RWPE1 (cell line): ENCODE measurements at regions not wholly inside any gene's neighbourhood (a gene's known extent, or its start where the extent isn't known, plus 50 kb on each side); places are given as distances from the start of the nearest gene placed in this dataset.

ENCODE experiments used
- CTCF ChIA-PET: fragments of 350-600 bp; sonication (Branson Sonifier 250); formaldehyde crosslinking; extraction: SDS; loops from one replicate; lab custom pipeline; 2021; lab: Yijun Ruan, JAX
- POLR2A ChIA-PET: fragments of 400-600 bp; formaldehyde crosslinking; extraction: SDS; loops from one replicate; lab custom pipeline; 2020; ENCODE audit warnings: antibody characterized with exemption; ENCODE audit not compliant: low non-redundant PET; lab: Yijun Ruan, JAX
- DNase-seq: peaks from one replicate; pipeline ENCODE4 v3.0.0; 2012; ENCODE audit warnings: low spot score
- H3K27ac ChIP-seq: fragments of 450-650 bp; 2 replicates; pipeline ENCODE4 v1.5.1; 2017
- TF ChIP-seq, protein P1 (sequence below): fragments of 450-650 bp; conservative IDR thresholded peaks from 2 replicates; pipeline ENCODE4 v1.5.1; 2017; ENCODE audit warnings: low read depth, mild to moderate bottlenecking

GRCh38 chr9:72431036-72431435, 66.0 kb upstream of the ZFAND5 start:
- H3K27ac ChIP-seq, result no peak overlapping the region
- TF ChIP-seq, protein P1, sequence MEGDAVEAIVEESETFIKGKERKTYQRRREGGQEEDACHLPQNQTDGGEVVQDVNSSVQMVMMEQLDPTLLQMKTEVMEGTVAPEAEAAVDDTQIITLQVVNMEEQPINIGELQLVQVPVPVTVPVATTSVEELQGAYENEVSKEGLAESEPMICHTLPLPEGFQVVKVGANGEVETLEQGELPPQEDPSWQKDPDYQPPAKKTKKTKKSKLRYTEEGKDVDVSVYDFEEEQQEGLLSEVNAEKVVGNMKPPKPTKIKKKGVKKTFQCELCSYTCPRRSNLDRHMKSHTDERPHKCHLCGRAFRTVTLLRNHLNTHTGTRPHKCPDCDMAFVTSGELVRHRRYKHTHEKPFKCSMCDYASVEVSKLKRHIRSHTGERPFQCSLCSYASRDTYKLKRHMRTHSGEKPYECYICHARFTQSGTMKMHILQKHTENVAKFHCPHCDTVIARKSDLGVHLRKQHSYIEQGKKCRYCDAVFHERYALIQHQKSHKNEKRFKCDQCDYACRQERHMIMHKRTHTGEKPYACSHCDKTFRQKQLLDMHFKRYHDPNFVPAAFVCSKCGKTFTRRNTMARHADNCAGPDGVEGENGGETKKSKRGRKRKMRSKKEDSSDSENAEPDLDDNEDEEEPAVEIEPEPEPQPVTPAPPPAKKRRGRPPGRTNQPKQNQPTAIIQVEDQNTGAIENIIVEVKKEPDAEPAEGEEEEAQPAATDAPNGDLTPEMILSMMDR, result no peak
- DNase-seq, result no peak
- CTCF ChIA-PET, result interaction anchor here (0.6 kb wide), 1 partner anchor 99 kb away, joined by 4 read pairs; no protein-coding TSS in a partner anchor
- POLR2A ChIA-PET, result no interaction called here

GRCh38 chr9:72428329-72428728, 63.3 kb upstream of the ZFAND5 start:
- no peak for DNase-seq
- H3K27ac ChIP-seq, result no peak overlapping the region
- ChIA-PET POLR2A (no interaction called here), CTCF (interaction anchor here (1.0 kb wide), 1 partner anchor 165 kb away, joined by 4 read pairs; no protein-coding TSS in a partner anchor)
- TF ChIP-seq, protein P1, result no peak

DNA sequence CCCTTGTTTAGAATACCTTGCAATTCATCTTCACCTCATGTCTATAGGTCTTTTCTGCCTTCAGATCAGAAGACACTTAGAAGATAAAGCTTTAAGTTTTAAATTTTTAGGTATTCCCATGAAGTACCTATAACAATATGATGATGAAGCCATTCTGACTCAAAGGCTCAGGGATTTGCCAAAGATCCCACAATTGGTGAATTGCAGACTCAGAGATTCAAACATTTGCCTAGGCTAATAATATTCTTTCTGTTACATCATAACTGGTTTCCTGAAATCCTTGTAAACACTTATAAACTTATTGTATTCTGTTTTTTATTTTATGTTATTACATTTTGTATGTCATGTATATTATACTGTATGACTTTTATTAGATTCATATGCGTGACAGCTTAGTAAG, 62.8 kb upstream of the ZFAND5 start:
- TF ChIP-seq, protein P1, result no peak
- POLR2A ChIA-PET, result no interaction called here
- CTCF ChIA-PET, result no interaction called here
- no peak overlapping the region for H3K27ac ChIP-seq
- DNase-seq, result no peak

GRCh38 chr9:72424131-72424530, 59.1 kb upstream of the ZFAND5 start:
- no peak overlapping the region for H3K27ac ChIP-seq
- CTCF ChIA-PET, result no interaction called here
- no peak for DNase-seq
- TF ChIP-seq, protein P1, result no peak
- POLR2A ChIA-PET, result no interaction called here

- no peak for DNase-seq
- ChIA-PET POLR2A (no interaction called here), CTCF (interaction anchor here (0.7 kb wide), 1 partner anchor 178 kb away, joined by 3 read pairs; no protein-coding TSS in a partner anchor)
- H3K27ac ChIP-seq, result no peak overlapping the region
- TF ChIP-seq, protein P1, result no peak
Measured at GRCh38 chr9:72422214-72422613, 57.2 kb upstream of the ZFAND5 start.

GRCh38 chr9:72420783-72421182, 55.8 kb upstream of the ZFAND5 start:
- POLR2A ChIA-PET, result no interaction called here
- H3K27ac ChIP-seq, result no peak overlapping the region
- CTCF ChIA-PET, result no interaction called here
- TF ChIP-seq, protein P1, result no peak
- DNase-seq, result no peak
